GM12878 (cell line): ENCODE measurements at regions not wholly inside any gene's neighbourhood (a gene's known extent, or its start where the extent isn't known, plus 50 kb on each side); places are given as distances from the start of the nearest gene placed in this dataset.

ENCODE experiments used
- ATAC-seq: fragments of 200-7000 bp; cut with Tn5 transposase; 3 replicates; pipeline ENCODE4 v1.9.1; 2020; ENCODE audit warnings: mild to moderate bottlenecking, moderate library complexity
- BruUV-seq: library from RNA; stranded (reverse); fragments of 400-500 nt; replicated peaks from 2 replicates; lab custom pipeline; 2021; lab: Mats Ljungman, UMichigan
- CTCF ChIA-PET: fragments of 300-600 bp; sonication (Branson Sonifier 250); formaldehyde crosslinking; extraction: SDS; loops from one replicate; lab custom pipeline; 2021; ENCODE audit warnings: inconsistent platforms; lab: Yijun Ruan, JAX
- POLR2A ChIA-PET: fragments of 350-600 bp; formaldehyde crosslinking; extraction: SDS; loops from one replicate; lab custom pipeline; 2021; ENCODE audit warnings: inconsistent platforms; lab: Charles Lee
- RAD21 ChIA-PET: fragments of 300-600 bp; sonication (Branson Sonifier 250); formaldehyde crosslinking; loops from one replicate; lab custom pipeline; 2023; ENCODE audit warnings: antibody characterized with exemption; ENCODE audit not compliant: unreplicated experiment; lab: Charles Lee
- SMC1A ChIA-PET: fragments of 300-600 bp; sonication (Branson Sonifier 250); formaldehyde crosslinking; loops from one replicate; lab custom pipeline; 2023; ENCODE audit not compliant: unreplicated experiment, uncharacterized antibody; lab: Charles Lee
- DNase-seq: peaks from one replicate; pipeline ENCODE4 v3.0.0-alpha.2; 2011; ENCODE audit warnings: low read depth, low spot score
- FAIRE-seq: peaks from 3 replicates; lab custom pipeline; 2011; peaks lifted over from hg19 to GRCh38; lab: Jason Lieb, UNC
- H2AFZ ChIP-seq: 2 replicates; pipeline ENCODE4 v1.6.0; 2011; ENCODE audit warnings: low read depth, low read length, control low read depth; ENCODE audit not compliant: control insufficient read depth
- H3K27ac ChIP-seq: 2 replicates; pipeline ENCODE4 v1.5.1; 2011; ENCODE audit warnings: control low read depth; ENCODE audit not compliant: control insufficient read depth, insufficient read depth
- H3K27me3 ChIP-seq, 2 experiments: replicated peaks in 1 of 2; 2 replicates each; pipeline versions ENCODE4 v1.6.0 to v1.6.1; 2011; ENCODE audit warnings: low read length in 1 of 2; ENCODE audit not compliant: control insufficient read depth in 2 of 2, insufficient read depth in 2 of 2
- H3K36me3 ChIP-seq, 2 experiments: 2 replicates each; pipeline ENCODE4 v1.5.1; 2011; ENCODE audit warnings: low read length in 1 of 2; ENCODE audit not compliant: control insufficient read depth in 2 of 2, insufficient read depth in 2 of 2
- H3K4me1 ChIP-seq: 2 replicates; pipeline ENCODE4 v1.6.1; 2011; ENCODE audit warnings: mild to moderate bottlenecking, low read length, moderate library complexity, mixed read lengths; ENCODE audit not compliant: control insufficient read depth, insufficient read depth
- H3K4me2 ChIP-seq: 2 replicates; pipeline ENCODE4 v1.6.0; 2011; ENCODE audit warnings: control low read depth; ENCODE audit not compliant: control insufficient read depth, insufficient read depth
- H3K4me3 ChIP-seq: fragments of 200-600 bp; sonication (generic); 2 replicates; pipeline ENCODE4 v1.5.1; 2016
- H3K79me2 ChIP-seq: 2 replicates; pipeline ENCODE4 v1.6.0; 2011; ENCODE audit warnings: low read length; ENCODE audit not compliant: control insufficient read depth, insufficient read depth
- H3K9ac ChIP-seq: 2 replicates; pipeline ENCODE4 v1.8.0; 2011; ENCODE audit warnings: low read length, control low read depth, mixed read lengths; ENCODE audit not compliant: control insufficient read depth, insufficient read depth
- H3K9me3 ChIP-seq: replicated peaks from 3 replicates; pipeline ENCODE4 v1.5.1; 2011; ENCODE audit warnings: mild to moderate bottlenecking, low read length; ENCODE audit not compliant: control insufficient read depth, insufficient read depth
- H4K20me1 ChIP-seq: 2 replicates; pipeline ENCODE4 v1.6.0; 2011; ENCODE audit not compliant: control insufficient read depth, insufficient read depth
- ATF2 ChIP-seq: IDR thresholded peaks from 2 replicates; pipeline ENCODE4 v1.6.1; 2012; ENCODE audit warnings: low read length, inconsistent platforms
- BCL11A ChIP-seq: IDR thresholded peaks from 2 replicates; pipeline ENCODE4 v1.6.1; 2011; ENCODE audit warnings: low read depth, low read length
- CEBPB ChIP-seq, 2 experiments: fragments of 150-350 bp in 1 of 2; IDR thresholded peaks; 2 replicates each; pipeline ENCODE4 v1.6.1; 2012 to 2014; ENCODE audit warnings: low read depth in 2 of 2, low read length in 2 of 2, borderline replicate concordance in 1 of 2, inconsistent platforms in 1 of 2
- CHD2 ChIP-seq: IDR thresholded peaks from 2 replicates; pipeline ENCODE4 v1.6.1; 2011; ENCODE audit warnings: low read depth, low read length, improper control_type of control experiment, borderline replicate concordance
- DPF2 ChIP-seq: fragments of 450-650 bp; IDR thresholded peaks from 2 replicates; pipeline ENCODE4 v1.6.1; 2017; ENCODE audit warnings: mild to moderate bottlenecking
- IRF5 ChIP-seq: fragments of 450-650 bp; IDR thresholded peaks from 2 replicates; pipeline ENCODE4 v1.6.1; 2017; ENCODE audit warnings: borderline replicate concordance
- JUNB ChIP-seq: IDR thresholded peaks from 2 replicates; pipeline ENCODE4 v1.6.1; 2016; ENCODE audit warnings: antibody characterized with exemption, mild to moderate bottlenecking
- NR2C1 ChIP-seq: fragments of 450-650 bp; IDR thresholded peaks from 2 replicates; pipeline ENCODE4 v1.6.1; 2017; ENCODE audit warnings: antibody characterized with exemption, mild to moderate bottlenecking, moderate library complexity
- NR2C2 ChIP-seq: IDR thresholded peaks from 2 replicates; pipeline ENCODE4 v1.6.1; 2011; ENCODE audit warnings: borderline replicate concordance, low read depth; ENCODE audit not compliant: control insufficient read depth, insufficient read length
- PRDM15 ChIP-seq: fragments of 450-650 bp; formaldehyde crosslinking; IDR thresholded peaks from 2 replicates; pipeline ENCODE4 v1.4.0; 2020; ENCODE audit warnings: mild to moderate bottlenecking, moderate library complexity
- SIN3A ChIP-seq: IDR thresholded peaks from 2 replicates; pipeline ENCODE4 v1.6.1; 2012; ENCODE audit warnings: low read depth, low read length, improper control_type of control experiment
- SP1 ChIP-seq: IDR thresholded peaks from one replicate; pipeline ENCODE4 v1.6.1; 2011; ENCODE audit warnings: low read depth, low read length
- TCF12 ChIP-seq: IDR thresholded peaks from 2 replicates; pipeline ENCODE4 v1.6.1; 2011; ENCODE audit warnings: low read depth, mild to moderate bottlenecking, low read length
- WGBS: methylation state at CpG from one replicate; pipeline ENCODE4 v1.1.6; 2016; ENCODE audit warnings: low lambda C conversion rate; ENCODE audit not compliant: insufficient replicate concordance, insufficient coverage; ENCODE audit errors: missing lambda C conversion rate; 5-methylcytosine and 5-hydroxymethylcytosine counted together
- in situ Hi-C: fragments of 300-500 bp; cut with MboI; formaldehyde crosslinking; loops from 9 replicates; pipeline ENCODE4 v1.14.3; 2018; ENCODE audit warnings: mixed read lengths
- intact Hi-C: fragments of 100-400 bp; cut with micrococcal nuclease; formaldehyde crosslinking; loops from one replicate; pipeline ENCODE4 v1.14.2; 2022; ENCODE audit not compliant: unreplicated experiment

- Histone ChIP-seq H3K27me3 (no peaks in the 10 kb centered on the region), H2AFZ (no peak overlapping the region), H3K9me3 (no peaks in the 10 kb centered on the region; the same call in 2 of the 3 replicates), H3K4me2 (no peak overlapping the region), H4K20me1 (no peaks in the 10 kb centered on the region), H3K79me2 (no peaks in the 10 kb centered on the region), H3K27ac (no peak overlapping the region), H3K4me3 (no peak overlapping the region), H3K36me3 (no peaks in the 10 kb centered on the region), H3K9ac (no peak overlapping the region)
- DNase-seq (no peak), ATAC-seq (no peak)
- WGBS: 0% methylated on average over 1 of the region's 1 CpG
- ChIA-PET POLR2A (no interaction called here), SMC1A (no interaction called here), RAD21 (no interaction called here), CTCF (no interaction called here)
- intact Hi-C loops: no loop called here
- no TSS peak for BruUV-seq
- TF ChIP-seq ATF2: no peak
- no peak for TF ChIP-seq CHD2
- TF ChIP-seq BCL11A: no peak
- no peak for TF ChIP-seq CEBPB (IDR thresholded peaks at IDR 0.05; ENCODE audit: borderline replicate concordance in 1 of 2, low read depth in 2 of 2, low read length in 2 of 2)
- TF ChIP-seq TCF12: no peak
- no peak for TF ChIP-seq SIN3A
- no peak for TF ChIP-seq NR2C2
- TF ChIP-seq PRDM15 (CRISPR knock-in tag): no peak
- no peak for TF ChIP-seq NR2C1
- no peak for TF ChIP-seq DPF2
- TF ChIP-seq IRF5: no peak
- TF ChIP-seq SP1: no peak
- no peak for TF ChIP-seq JUNB
- TF ChIP-seq, all 136 proteins: peak for 0
- no peaks in the 10 kb centered on the region for H3K4me1 ChIP-seq
- FAIRE-seq: no peak
- in situ Hi-C loops: no loop called here
Observed at GRCh38 chr14:84095681-84096080, 1434.3 kb upstream of the FLRT2 start.
